Neuronal stem cell (in vitro differentiated cells): ENCODE measurements at regions not wholly inside any gene's neighbourhood (a gene's known extent, or its start where the extent isn't known, plus 50 kb on each side); places are given as distances from the start of the nearest gene placed in this dataset.

Experiments
- DNase-seq: peaks from one replicate; pipeline ENCODE4 v3.0.0-alpha.2; 2013; ENCODE audit warnings: low spot score
- H2AFZ ChIP-seq: one replicate; pipeline ENCODE4 v1.6.1; 2013; ENCODE audit warnings: mild to moderate bottlenecking, low read length, inconsistent platforms
- H2AK5ac ChIP-seq: 2 replicates; pipeline ENCODE4 v1.6.1; 2013; ENCODE audit warnings: low read depth, mild to moderate bottlenecking, inconsistent platforms, low read length, moderate library complexity, mixed read lengths
- H2BK120ac ChIP-seq: 2 replicates; pipeline ENCODE4 v1.6.1; 2013; ENCODE audit warnings: low read depth, mild to moderate bottlenecking, inconsistent platforms, low read length, moderate library complexity, mixed read lengths
- H2BK12ac ChIP-seq: one replicate; pipeline ENCODE4 v1.6.1; 2013; ENCODE audit warnings: low read length, inconsistent platforms
- H2BK15ac ChIP-seq: 2 replicates; pipeline ENCODE4 v1.6.1; 2013; ENCODE audit warnings: mild to moderate bottlenecking, low read length, inconsistent platforms, mixed read lengths
- H2BK5ac ChIP-seq: one replicate; pipeline ENCODE4 v1.6.1; 2013; ENCODE audit warnings: inconsistent platforms, mild to moderate bottlenecking, low read length, moderate library complexity
- H3K14ac ChIP-seq: one replicate; pipeline ENCODE4 v1.6.1; 2013; ENCODE audit warnings: low read length, inconsistent platforms
- H3K18ac ChIP-seq: 2 replicates; pipeline ENCODE4 v1.6.1; 2013; ENCODE audit warnings: low read length, inconsistent platforms
- H3K23ac ChIP-seq: 2 replicates; pipeline ENCODE4 v1.6.1; 2013; ENCODE audit warnings: low read depth, mild to moderate bottlenecking, mixed read lengths, low read length, inconsistent platforms; ENCODE audit not compliant: poor library complexity
- H3K27ac ChIP-seq: replicated peaks from 3 replicates; pipeline ENCODE4 v1.5.1; 2013; ENCODE audit warnings: low read length, inconsistent platforms
- H3K27me3 ChIP-seq, 3 experiments: 2 replicates each; pipeline ENCODE4 v1.6.1; 2013; ENCODE audit warnings: low read length in 3 of 3, mild to moderate bottlenecking in 2 of 3, inconsistent platforms in 1 of 3, low read depth in 1 of 3, mixed read lengths in 1 of 3, moderate library complexity in 1 of 3; ENCODE audit not compliant: control insufficient read depth in 3 of 3, insufficient read depth in 3 of 3
- H3K36me3 ChIP-seq, 2 donors: replicated peaks in 1 of 2; 2 replicates each; pipeline ENCODE4 v1.6.1; 2013; ENCODE audit warnings: low read length in 2 of 2; ENCODE audit not compliant: control insufficient read depth in 2 of 2, insufficient read depth in 2 of 2
- H3K4ac ChIP-seq: 2 replicates; pipeline ENCODE4 v1.6.1; 2013; ENCODE audit warnings: inconsistent platforms, mild to moderate bottlenecking, low read length, moderate library complexity
- H3K4me1 ChIP-seq, 2 donors: 1 replicate in 1 of 2; 2 replicates in 1 of 2; pipeline ENCODE4 v1.6.1; 2013; ENCODE audit warnings: low read length in 2 of 2, low read depth in 1 of 2; ENCODE audit not compliant: control insufficient read depth in 2 of 2, insufficient read depth in 1 of 2
- H3K4me2 ChIP-seq: one replicate; pipeline ENCODE4 v1.6.1; 2013; ENCODE audit warnings: mild to moderate bottlenecking, low read length, inconsistent platforms; ENCODE audit not compliant: insufficient read depth, poor library complexity, severe bottlenecking
- H3K4me3 ChIP-seq, 2 donors: 2 replicates each; pipeline ENCODE4 v1.5.1; 2013; ENCODE audit warnings: low read length in 2 of 2, mild to moderate bottlenecking in 2 of 2, inconsistent platforms in 1 of 2, moderate library complexity in 1 of 2
- H3K79me1 ChIP-seq: one replicate; pipeline ENCODE4 v1.6.1; 2013; ENCODE audit warnings: low read depth, mild to moderate bottlenecking, inconsistent platforms, low read length, moderate library complexity
- H3K9ac ChIP-seq: one replicate; pipeline ENCODE4 v1.6.1; 2013; ENCODE audit warnings: mild to moderate bottlenecking, low read depth, low read length, inconsistent platforms; ENCODE audit not compliant: poor library complexity
- H3K9me3 ChIP-seq, 2 donors: replicated peaks in 1 of 2; 2 replicates each; pipeline versions ENCODE3 to v1.6.1; 2013; ENCODE audit warnings: low read length in 2 of 2, mild to moderate bottlenecking in 2 of 2, inconsistent platforms in 1 of 2, low read depth in 1 of 2, mixed read lengths in 1 of 2, moderate library complexity in 1 of 2; ENCODE audit not compliant: control insufficient read depth in 2 of 2, insufficient read depth in 1 of 2
- H4K8ac ChIP-seq: one replicate; pipeline ENCODE4 v1.6.1; 2013; ENCODE audit warnings: low read depth, mild to moderate bottlenecking, inconsistent platforms, low read length, moderate library complexity
- H4K91ac ChIP-seq: one replicate; pipeline ENCODE4 v1.6.1; 2013; ENCODE audit warnings: low read length, low read depth, mild to moderate bottlenecking, inconsistent platforms; ENCODE audit not compliant: poor library complexity
- WGBS, 2 donors: extraction: QIAGEN DNeasy Blood & Tissue Kit; methylation state at CpG; one replicate each; pipeline ENCODE4 v1.1.7; 2013; ENCODE audit warnings: missing lambda C conversion rate in 2 of 2, mixed read lengths in 1 of 2; ENCODE audit not compliant: insufficient read length in 2 of 2, insufficient replicate concordance in 1 of 2; ENCODE audit errors: extremely low coverage in 2 of 2; 5-methylcytosine and 5-hydroxymethylcytosine counted together

DNA sequence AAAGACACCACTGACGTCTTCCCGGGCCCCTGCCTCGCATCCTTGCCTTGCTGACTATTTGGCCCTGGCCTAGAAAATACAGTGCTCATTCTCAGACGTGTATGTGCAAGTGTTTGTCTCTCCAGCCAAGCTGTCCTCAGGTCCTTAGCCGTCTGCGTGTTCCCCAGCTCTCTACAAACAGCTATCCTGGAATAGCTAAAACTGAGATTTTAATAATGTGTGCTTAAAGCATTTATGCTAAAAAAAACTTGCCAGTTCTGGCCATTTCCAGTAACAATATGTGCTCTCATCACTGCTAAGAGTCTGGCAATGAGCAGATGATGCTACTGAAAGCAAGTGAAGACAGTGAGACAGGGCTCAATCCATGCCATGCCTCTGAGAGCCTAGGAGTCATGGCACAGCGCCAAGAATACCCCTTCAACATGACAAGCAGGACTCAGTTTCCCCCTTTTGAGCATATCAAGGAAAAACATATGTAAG lies 55.7 kb downstream of the IRF2BP2 start:
- Histone ChIP-seq H2AFZ (no peak overlapping the region), H3K9ac (no peak overlapping the region), H2BK5ac (no peak overlapping the region), H3K4me1 (peaks cover 12 to 20% of the 10 kb centered on the region in 2 donors), H2BK12ac (no peak overlapping the region), H3K4ac (no peak overlapping the region), H3K9me3 (peaks cover 0 to 2% of the 10 kb centered on the region in 2 donors), H3K23ac (no peak overlapping the region), H3K4me3 (no peak overlapping the region), H3K27me3 (peaks cover 0 to 4% (median 0%) of the 10 kb centered on the region in 3 experiments), H3K18ac (no peak overlapping the region), H3K79me1 (no peaks in the 10 kb centered on the region), H3K4me2 (no peak overlapping the region), H3K27ac (no peak overlapping the region), H2BK120ac (no peak overlapping the region), H3K36me3 (no peaks in the 10 kb centered on the region), H2AK5ac (no peak overlapping the region), H4K8ac (no peak overlapping the region), H2BK15ac (no peak overlapping the region), H4K91ac (no peak overlapping the region), H3K14ac (no peak overlapping the region)
- no CpG with 5 or more reads among the region's 7 CpGs for WGBS, 2 donors
- DNase-seq = no peak

DNA sequence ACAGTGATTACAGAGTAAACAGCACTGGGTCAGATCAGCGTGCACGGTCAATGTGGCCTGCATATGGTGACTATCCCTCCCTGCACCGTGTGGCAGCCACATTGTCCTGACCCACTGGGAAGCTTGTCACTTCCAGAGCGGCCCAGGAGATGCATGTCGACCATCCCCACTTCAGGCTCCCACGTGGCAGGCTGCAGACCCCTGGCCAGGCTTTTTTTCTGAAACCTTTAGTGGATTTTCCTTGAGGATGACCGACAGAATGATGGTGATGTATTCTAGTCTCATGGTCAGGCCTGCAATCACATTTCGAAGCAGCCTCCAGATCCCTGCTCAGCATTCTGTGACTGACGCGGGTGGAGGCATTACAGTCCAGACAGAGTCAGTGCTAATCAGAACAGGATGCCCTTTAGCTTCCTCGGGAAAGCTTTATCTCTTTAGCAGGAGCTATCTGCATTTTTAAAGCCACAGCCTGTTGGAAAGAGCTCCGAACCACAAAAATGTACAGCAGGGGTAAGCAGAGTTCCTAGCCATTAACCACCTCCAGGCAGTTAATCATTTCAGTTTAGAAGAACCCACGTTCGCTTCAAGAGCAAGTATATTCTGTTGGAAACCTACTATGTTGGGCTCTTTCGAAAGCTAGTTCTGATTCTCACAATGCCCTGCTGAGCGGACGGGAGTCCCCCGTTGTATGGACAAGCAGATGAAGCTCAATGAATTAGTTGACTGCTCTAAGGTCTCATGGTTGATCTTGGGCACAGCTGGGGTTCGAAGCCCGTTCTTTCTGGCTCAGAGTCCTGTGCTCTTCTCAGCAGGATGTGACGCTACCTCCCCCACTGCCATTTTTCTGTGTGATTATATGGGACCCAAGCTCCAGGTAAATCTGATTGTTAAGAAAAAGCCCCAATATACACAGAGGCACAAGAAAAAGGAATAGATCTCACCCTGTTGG lies 56.5 kb downstream of the IRF2BP2 start:
- Histone ChIP-seq H3K4me2 (no peak overlapping the region), H2BK15ac (no peak overlapping the region), H2BK5ac (no peak overlapping the region), H2BK12ac (no peak overlapping the region), H2AFZ (peak overlapping the region; percentile 84), H3K36me3 (no peaks in the 10 kb centered on the region), H3K27me3 (peaks cover 0 to 4% (median 0%) of the 10 kb centered on the region in 3 experiments), H3K9ac (no peak overlapping the region), H3K14ac (no peak overlapping the region), H3K4ac (no peak overlapping the region), H3K27ac (no peak overlapping the region), H3K4me3 (no peak overlapping the region), H2AK5ac (no peak overlapping the region), H3K23ac (no peak overlapping the region), H3K9me3 (peaks cover 0 to 2% of the 10 kb centered on the region in 2 donors), H3K18ac (no peak overlapping the region), H4K91ac (no peak overlapping the region), H2BK120ac (no peak overlapping the region), H4K8ac (no peak overlapping the region), H3K4me1 (peaks cover 12 to 20% of the 10 kb centered on the region in 2 donors), H3K79me1 (no peaks in the 10 kb centered on the region)
- DNase-seq = no peak
- no CpG with 5 or more reads among the region's 21 CpGs for WGBS, 2 donors

DNA sequence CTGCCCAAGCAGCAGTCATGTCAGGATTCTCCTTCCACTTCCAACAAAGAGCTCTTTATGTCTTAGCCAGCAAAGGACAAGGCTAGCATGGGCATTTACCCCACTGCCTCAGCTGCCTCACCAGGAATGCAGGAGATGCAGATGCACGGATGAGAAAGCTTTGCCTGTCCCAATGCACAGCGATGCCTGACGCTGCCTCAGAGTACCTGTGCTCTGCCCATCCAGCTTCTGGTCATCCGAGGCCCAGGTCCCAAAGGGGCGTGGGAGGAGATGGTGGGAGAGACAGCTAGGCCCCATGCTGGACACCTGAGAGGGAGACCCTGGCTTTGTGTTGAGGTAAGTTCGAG lies 59.0 kb downstream of the IRF2BP2 start:
- peak overlapping the region; percentile 54 for H2BK15ac ChIP-seq
- H3K4me1 ChIP-seq = peaks cover 13 to 22% of the 10 kb centered on the region in 2 donors
- H3K23ac ChIP-seq = no peak overlapping the region
- no peak overlapping the region for H4K91ac ChIP-seq
- H3K18ac ChIP-seq = peak overlapping the region; percentile 81
- peaks cover 0 to 2% of the 10 kb centered on the region in 2 donors for H3K9me3 ChIP-seq
- H2BK5ac ChIP-seq = peak overlapping the region; percentile 85
- no peaks in the 10 kb centered on the region for H3K79me1 ChIP-seq
- H3K27me3 ChIP-seq = peaks cover 0 to 4% (median 0%) of the 10 kb centered on the region in 3 experiments
- no peak overlapping the region for H2AK5ac ChIP-seq
- peak overlapping the region; percentile 59 for H3K14ac ChIP-seq
- no peak overlapping the region for H4K8ac ChIP-seq
- no peak overlapping the region for H3K4me2 ChIP-seq
- H3K36me3 ChIP-seq = no peaks in the 10 kb centered on the region
- peak overlapping the region; percentile 40 for H2AFZ ChIP-seq
- no peak overlapping the region for H3K4ac ChIP-seq
- DNase-seq = no peak
- no peak overlapping the region for H3K27ac ChIP-seq
- H3K9ac ChIP-seq = peak overlapping the region; percentile 70
- H2BK120ac ChIP-seq = peak overlapping the region; percentile 20
- whole genome bisulfite sequencing, 2 donors = no CpG with 5 or more reads among the region's 6 CpGs
- no peak overlapping the region for H3K4me3 ChIP-seq
- no peak overlapping the region for H2BK12ac ChIP-seq

DNA sequence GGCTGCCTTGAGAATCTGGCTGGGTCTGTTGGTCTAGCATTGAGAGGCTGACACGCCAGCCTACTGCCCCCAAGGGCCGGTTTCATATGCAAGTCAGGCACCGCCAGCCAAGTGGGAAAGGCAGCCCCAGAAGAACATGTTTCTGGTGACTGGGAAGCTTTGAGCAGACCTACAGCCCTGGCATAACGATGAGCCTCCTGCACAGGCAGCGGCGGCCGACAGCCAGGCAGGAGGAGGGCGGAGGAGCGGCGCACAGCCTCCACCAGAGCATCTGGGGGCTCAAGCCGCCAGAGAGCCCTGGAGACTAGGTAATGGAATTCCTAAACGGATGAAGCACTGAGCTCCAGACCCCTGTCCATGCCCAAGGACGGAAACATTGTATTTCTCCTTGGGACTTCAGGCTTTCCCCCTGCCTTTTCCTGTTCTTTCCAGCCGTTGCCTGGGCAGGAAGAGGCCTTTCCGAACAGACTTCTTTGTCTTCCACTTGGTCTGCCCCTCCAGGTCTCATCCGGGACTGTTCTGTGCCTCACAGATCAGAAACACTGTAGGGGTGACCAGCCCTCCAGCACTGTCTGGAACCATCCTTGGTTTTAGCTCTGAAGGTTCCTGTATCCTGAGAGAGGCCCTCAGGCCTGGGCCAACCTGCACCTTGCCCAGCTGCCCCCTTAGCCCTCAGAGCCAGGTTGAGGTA lies 59.5 kb downstream of the IRF2BP2 start:
- Histone ChIP-seq H3K9me3 (peaks cover 0 to 2% of the 10 kb centered on the region in 2 donors), H2BK15ac (peak overlapping the region; percentile 54), H3K18ac (peak overlapping the region; percentile 81), H3K79me1 (no peaks in the 10 kb centered on the region), H4K8ac (no peak overlapping the region), H3K4me3 (no peak overlapping the region), H3K27me3 (peaks cover 0 to 4% (median 0%) of the 10 kb centered on the region in 3 experiments), H2BK12ac (no peak overlapping the region), H3K23ac (peak overlapping the region; percentile 40), H3K4ac (no peak overlapping the region), H3K9ac (no peak overlapping the region), H3K27ac (no peak overlapping the region), H3K36me3 (no peaks in the 10 kb centered on the region), H2AK5ac (no peak overlapping the region), H3K14ac (peak overlapping the region; percentile 59), H3K4me2 (no peak overlapping the region), H3K4me1 (peaks cover 18 to 27% of the 10 kb centered on the region in 2 donors), H2BK120ac (peak overlapping the region; percentile 20), H4K91ac (no peak overlapping the region), H2AFZ (peak overlapping the region; percentile 40), H2BK5ac (peak overlapping the region; percentile 85)
- DNase-seq = no peak
- no CpG with 5 or more reads among the region's 16 CpGs for WGBS, 2 donors
